ENCODE measurements at regions not wholly inside any gene's neighbourhood (a gene's known extent, or its start where the extent isn't known, plus 50 kb on each side); places are given as distances from the start of the nearest gene placed in this dataset.

GRCh38 chr4:136699905-136700304, 832.4 kb downstream of the PCDH18 start:
- H3K4me3 ChIP-seq (ENCODE audit: low read depth in 2 of 2, low read length in 2 of 2): no peak overlapping the region
- intact Hi-C loops (cut with micrococcal nuclease; ENCODE audit: unreplicated experiment): no loop called here
- H3K36me3 ChIP-seq (ENCODE audit: control insufficient read depth, insufficient read depth, low read length): no peaks in the 10 kb centered on the region
- H3K27ac ChIP-seq (ENCODE audit: low read length): no peak overlapping the region
- TF ChIP-seq POLR2AphosphoS5 (IDR thresholded peaks at IDR 0.05; ENCODE audit: low read depth, low read length) (no peak), REST (IDR thresholded peaks at IDR 0.05; ENCODE audit: insufficient read depth in 1 of 2, low read depth in 2 of 2, low read length in 1 of 2) (no peak), SIN3A (IDR thresholded peaks at IDR 0.05; ENCODE audit: borderline replicate concordance, insufficient read depth, low read depth, low read length) (no peak), CTCF (IDR thresholded peaks at IDR 0.05) (no peak), TCF7L2 (IDR thresholded peaks at IDR 0.05; ENCODE audit: low read depth, low read length) (no peak)
- DNase-seq (ENCODE audit: low read depth, low spot score) (no peak), ATAC-seq (no peak)
- H3K27me3 ChIP-seq (ENCODE audit: control insufficient read depth, insufficient read depth, low read length): no peaks in the 10 kb centered on the region
- in situ Hi-C loops (cut with HindIII; ENCODE audit: low pct_unique_long_range_greater_than_20kb, low sequenced_read_pairs): no loop called here
- H3K4me1 ChIP-seq (ENCODE audit: control insufficient read depth, insufficient read depth, low read length): no peaks in the 10 kb centered on the region
- no peaks in the 10 kb centered on the region for H3K9me3 ChIP-seq (ENCODE audit: control insufficient read depth, insufficient read depth, low read depth, low read length)
- BruUV-seq (replicated peaks): no TSS peak
- ChIA-PET CTCF (no interaction called here), POLR2A (no interaction called here)

GRCh38 chr4:136691607-136692006, 840.7 kb downstream of the PCDH18 start:
- ChIA-PET POLR2A (no interaction called here), CTCF (no interaction called here)
- DNase-seq (ENCODE audit: low read depth, low spot score) (no peak), ATAC-seq (no peak)
- Histone ChIP-seq H3K4me1 (ENCODE audit: control insufficient read depth, insufficient read depth, low read length) (no peaks in the 10 kb centered on the region), H3K4me3 (ENCODE audit: low read depth in 2 of 2, low read length in 2 of 2) (no peak overlapping the region), H3K27me3 (ENCODE audit: control insufficient read depth, insufficient read depth, low read length) (no peaks in the 10 kb centered on the region), H3K36me3 (ENCODE audit: control insufficient read depth, insufficient read depth, low read length) (no peaks in the 10 kb centered on the region), H3K9me3 (ENCODE audit: control insufficient read depth, insufficient read depth, low read depth, low read length) (no peaks in the 10 kb centered on the region), H3K27ac (ENCODE audit: low read length) (no peak overlapping the region)
- intact Hi-C loops (cut with micrococcal nuclease; ENCODE audit: unreplicated experiment) (no loop called here), in situ Hi-C loops (cut with HindIII; ENCODE audit: low pct_unique_long_range_greater_than_20kb, low sequenced_read_pairs) (no loop called here)
- no TSS peak for BruUV-seq (replicated peaks)
- no peak for TF ChIP-seq REST (IDR thresholded peaks at IDR 0.05; ENCODE audit: insufficient read depth in 1 of 2, low read depth in 2 of 2, low read length in 1 of 2)
- no peak for TF ChIP-seq SIN3A (IDR thresholded peaks at IDR 0.05; ENCODE audit: borderline replicate concordance, insufficient read depth, low read depth, low read length)
- no peak for TF ChIP-seq TCF7L2 (IDR thresholded peaks at IDR 0.05; ENCODE audit: low read depth, low read length)
- no peak for TF ChIP-seq POLR2AphosphoS5 (IDR thresholded peaks at IDR 0.05; ENCODE audit: low read depth, low read length)
- no peak for TF ChIP-seq CTCF (IDR thresholded peaks at IDR 0.05)

Measured in Panc1 (cell line).